Neural progenitor cell (in vitro differentiated cells): ENCODE measurements at regions not wholly inside any gene's neighbourhood (a gene's known extent, or its start where the extent isn't known, plus 50 kb on each side); places are given as distances from the start of the nearest gene placed in this dataset.

Experiments
- DNase-seq: peaks from one replicate; pipeline ENCODE4 v3.0.0-alpha.2; 2016; ENCODE audit warnings: low spot score
- H2AFZ ChIP-seq: fragments of 200-600 bp; sonication (generic); replicated peaks from 2 replicates; pipeline ENCODE4 v1.6.1; 2016; ENCODE audit warnings: antibody characterized with exemption
- H3F3A ChIP-seq: fragments of 200-600 bp; sonication (generic); 2 replicates; pipeline ENCODE4 v1.6.1; 2016; ENCODE audit warnings: antibody characterized with exemption, low read depth
- H3K27ac ChIP-seq: fragments of 200-600 bp; sonication (generic); 2 replicates; pipeline ENCODE4 v1.5.1; 2016; ENCODE audit warnings: mild to moderate bottlenecking
- H3K27me3 ChIP-seq: fragments of 200-600 bp; sonication (generic); 2 replicates; pipeline ENCODE4 v1.6.1; 2016; ENCODE audit warnings: mild to moderate bottlenecking, moderate library complexity
- H3K36me3 ChIP-seq: fragments of 200-600 bp; sonication (generic); 2 replicates; pipeline ENCODE4 v1.5.1; 2016
- H3K4me1 ChIP-seq: fragments of 200-600 bp; sonication (generic); 2 replicates; pipeline ENCODE4 v1.6.1; 2016; ENCODE audit warnings: mixed run types
- H3K4me2 ChIP-seq: fragments of 200-600 bp; sonication (generic); 2 replicates; pipeline ENCODE4 v1.6.1; 2016
- H3K4me3 ChIP-seq: fragments of 200-600 bp; sonication (generic); 2 replicates; pipeline ENCODE4 v1.5.1; 2016
- H3K79me2 ChIP-seq: fragments of 200-600 bp; sonication (generic); 2 replicates; pipeline ENCODE4 v1.6.1; 2016; ENCODE audit warnings: low read depth
- H3K9ac ChIP-seq: fragments of 200-600 bp; sonication (generic); 2 replicates; pipeline ENCODE4 v1.6.1; 2016
- H3K9me3 ChIP-seq: fragments of 200-600 bp; sonication (generic); 2 replicates; pipeline ENCODE4 v1.5.1; 2016; ENCODE audit warnings: low read depth
- H4K20me1 ChIP-seq: fragments of 200-600 bp; sonication (generic); 2 replicates; pipeline ENCODE4 v1.6.1; 2016; ENCODE audit warnings: low read depth
- H3K27ac Mint-ChIP-seq: 3 replicates; pipeline ENCODE4 v1.8.0; 2021; ENCODE audit warnings: mixed read lengths
- H3K27me3 Mint-ChIP-seq: 2 replicates; pipeline ENCODE4 v1.8.0; 2022; ENCODE audit warnings: low read depth, mild to moderate bottlenecking, inconsistent platforms, moderate library complexity, mixed read lengths; ENCODE audit not compliant: insufficient read depth
- H3K36me3 Mint-ChIP-seq: 3 replicates; pipeline ENCODE4 v1.8.0; 2021; ENCODE audit warnings: mixed read lengths
- H3K4me1 Mint-ChIP-seq: 3 replicates; pipeline ENCODE4 v1.8.0; 2021; ENCODE audit warnings: mixed read lengths
- H3K4me3 Mint-ChIP-seq: 3 replicates; pipeline ENCODE4 v1.8.0; 2021; ENCODE audit warnings: mild to moderate bottlenecking, moderate library complexity, mixed read lengths
- H3K9me3 Mint-ChIP-seq: 3 replicates; pipeline ENCODE4 v1.8.0; 2020; ENCODE audit warnings: mixed read lengths
- CTCF ChIP-seq: fragments of 200-600 bp; sonication (generic); IDR thresholded peaks from 2 replicates; pipeline ENCODE4 v1.5.1; 2017; ENCODE audit warnings: antibody characterized with exemption, mild to moderate bottlenecking
- EZH2 ChIP-seq: fragments of 200-600 bp; sonication (generic); IDR thresholded peaks from 2 replicates; pipeline ENCODE4 v1.6.1; 2017; ENCODE audit warnings: antibody characterized with exemption, mild to moderate bottlenecking, moderate library complexity
- EZH2phosphoT487 ChIP-seq: fragments of 200-600 bp; sonication (generic); IDR thresholded peaks from 2 replicates; pipeline ENCODE4 v1.6.1; 2017; ENCODE audit warnings: antibody characterized with exemption

GRCh38 chr1:221105578-221105977, 226.3 kb downstream of the HLX start:
- Histone ChIP-seq H3K9me3 (no peaks in the 10 kb centered on the region), H3K9ac (no peak overlapping the region), H3F3A (no peaks in the 10 kb centered on the region), H3K4me2 (no peak overlapping the region), H3K4me1 (no peaks in the 10 kb centered on the region), H3K79me2 (no peaks in the 10 kb centered on the region), H3K36me3 (no peaks in the 10 kb centered on the region), H2AFZ (no peak overlapping the region), H4K20me1 (no peaks in the 10 kb centered on the region), H3K27me3 (no peaks in the 10 kb centered on the region), H3K27ac (no peak overlapping the region), H3K4me3 (no peak overlapping the region)
- Mint-ChIP-seq H3K4me3 (no peak overlapping the region), H3K9me3 (no peaks in the 10 kb centered on the region), H3K27me3 (peaks cover 4% of the 10 kb centered on the region), H3K36me3 (no peaks in the 10 kb centered on the region), H3K27ac (no peak overlapping the region), H3K4me1 (no peaks in the 10 kb centered on the region)
- TF ChIP-seq CTCF = no peak
- no peak for TF ChIP-seq EZH2
- TF ChIP-seq EZH2phosphoT487 = no peak
- no peak for DNase-seq

- Mint-ChIP-seq H3K4me1 (no peaks in the 10 kb centered on the region), H3K27me3 (peaks cover 4% of the 10 kb centered on the region), H3K4me3 (no peak overlapping the region), H3K9me3 (no peaks in the 10 kb centered on the region), H3K27ac (no peak overlapping the region), H3K36me3 (no peaks in the 10 kb centered on the region)
- TF ChIP-seq EZH2 (no peak), CTCF (no peak), EZH2phosphoT487 (no peak)
- H3K4me3 ChIP-seq = no peak overlapping the region
- no peaks in the 10 kb centered on the region for H3F3A ChIP-seq
- H3K4me2 ChIP-seq = no peak overlapping the region
- H3K27me3 ChIP-seq = no peaks in the 10 kb centered on the region
- no peak overlapping the region for H2AFZ ChIP-seq
- no peaks in the 10 kb centered on the region for H3K4me1 ChIP-seq
- no peaks in the 10 kb centered on the region for H3K79me2 ChIP-seq
- no peak for DNase-seq
- H3K9me3 ChIP-seq = no peaks in the 10 kb centered on the region
- no peak overlapping the region for H3K9ac ChIP-seq
- H3K27ac ChIP-seq = no peak overlapping the region
- H4K20me1 ChIP-seq = no peaks in the 10 kb centered on the region
- no peaks in the 10 kb centered on the region for H3K36me3 ChIP-seq
Observed at GRCh38 chr1:221106616-221107015, 227.4 kb downstream of the HLX start.

GRCh38 chr1:221109930-221110329, 230.7 kb downstream of the HLX start:
- no peak overlapping the region for H2AFZ ChIP-seq
- Mint-ChIP-seq H3K4me1 (no peaks in the 10 kb centered on the region), H3K27me3 (peaks cover 2% of the 10 kb centered on the region), H3K4me3 (no peak overlapping the region), H3K27ac (no peak overlapping the region), H3K9me3 (no peaks in the 10 kb centered on the region), H3K36me3 (no peaks in the 10 kb centered on the region)
- H3K9me3 ChIP-seq = no peaks in the 10 kb centered on the region
- TF ChIP-seq EZH2 (no peak), EZH2phosphoT487 (no peak), CTCF (no peak)
- H3K27me3 ChIP-seq = no peaks in the 10 kb centered on the region
- H3K4me2 ChIP-seq = no peak overlapping the region
- H3K4me1 ChIP-seq = no peaks in the 10 kb centered on the region
- H3K27ac ChIP-seq = no peak overlapping the region
- no peaks in the 10 kb centered on the region for H3F3A ChIP-seq
- no peak overlapping the region for H3K9ac ChIP-seq
- no peaks in the 10 kb centered on the region for H3K36me3 ChIP-seq
- DNase-seq = no peak
- H3K79me2 ChIP-seq = no peaks in the 10 kb centered on the region
- no peak overlapping the region for H3K4me3 ChIP-seq
- H4K20me1 ChIP-seq = no peaks in the 10 kb centered on the region

GRCh38 chr1:221117133-221117532, 237.9 kb downstream of the HLX start:
- no peaks in the 10 kb centered on the region for H3K4me1 ChIP-seq
- H3K27ac ChIP-seq = no peak overlapping the region
- H3K36me3 ChIP-seq = no peaks in the 10 kb centered on the region
- no peaks in the 10 kb centered on the region for H3K9me3 Mint-ChIP-seq
- no peaks in the 10 kb centered on the region for H3K9me3 ChIP-seq
- H3K9ac ChIP-seq = no peak overlapping the region
- H3K36me3 Mint-ChIP-seq = no peaks in the 10 kb centered on the region
- H2AFZ ChIP-seq = no peak overlapping the region
- H3K79me2 ChIP-seq = no peaks in the 10 kb centered on the region
- no peaks in the 10 kb centered on the region for H3F3A ChIP-seq
- H3K4me3 ChIP-seq = no peak overlapping the region
- H3K27me3 Mint-ChIP-seq = peaks cover 5% of the 10 kb centered on the region
- no peak overlapping the region for H3K27ac Mint-ChIP-seq
- H3K4me1 Mint-ChIP-seq = peaks cover 8% of the 10 kb centered on the region
- no peaks in the 10 kb centered on the region for H4K20me1 ChIP-seq
- no peak for DNase-seq
- no peak overlapping the region for H3K4me2 ChIP-seq
- H3K4me3 Mint-ChIP-seq = no peak overlapping the region
- no peaks in the 10 kb centered on the region for H3K27me3 ChIP-seq
- TF ChIP-seq CTCF (no peak), EZH2 (no peak), EZH2phosphoT487 (no peak)
